ENCODE measurements at regions not wholly inside any gene's neighbourhood (a gene's known extent, or its start where the extent isn't known, plus 50 kb on each side); places are given as distances from the start of the nearest gene placed in this dataset.
A peak's percentile ranks its signal among the peaks of the same experiment; 100 is the strongest.
"Not testable (repeated sequence)": the region's sequence is repeated elsewhere in the genome, so short reads cannot be mapped to it uniquely, and the experiment has no call there.

GRCh38 chr10:6702833-6703232 is 122.8 kb upstream of the PRKCQ start:
- DNase-seq; in situ Hi-C loops (cut with HindIII; ENCODE audit: low pct_ligation_motif_present, low pct_unique_long_range_greater_than_20kb, low sequenced_read_pairs): not testable (repeated sequence)

GRCh38 chr10:6702030-6702429 is 122.0 kb upstream of the PRKCQ start:
- no peak for DNase-seq
- in situ Hi-C loops (cut with HindIII; ENCODE audit: low pct_ligation_motif_present, low pct_unique_long_range_greater_than_20kb, low sequenced_read_pairs) = no loop called here

- in situ Hi-C loops (cut with HindIII; ENCODE audit: low pct_ligation_motif_present, low pct_unique_long_range_greater_than_20kb, low sequenced_read_pairs) = no loop called here
- DNase-seq = peak; percentile 13
Measured at GRCh38 chr10:6701289-6701688, 121.2 kb upstream of the PRKCQ start.

GRCh38 chr10:6700066-6700465 is 120.0 kb upstream of the PRKCQ start:
- DNase-seq = no peak
- in situ Hi-C loops (cut with HindIII; ENCODE audit: low pct_ligation_motif_present, low pct_unique_long_range_greater_than_20kb, low sequenced_read_pairs) = no loop called here

- no peak for DNase-seq
- in situ Hi-C loops (cut with HindIII; ENCODE audit: low pct_ligation_motif_present, low pct_unique_long_range_greater_than_20kb, low sequenced_read_pairs) = no loop called here
Measured at GRCh38 chr10:6699336-6699735, 119.3 kb upstream of the PRKCQ start.

GRCh38 chr10:6695519-6695918 is 115.4 kb upstream of the PRKCQ start:
- no peak for DNase-seq
- in situ Hi-C loops (cut with HindIII; ENCODE audit: low pct_ligation_motif_present, low pct_unique_long_range_greater_than_20kb, low sequenced_read_pairs) = no loop called here

GRCh38 chr10:6694447-6695140 is 114.5 kb upstream of the PRKCQ start:
- peak; percentile 42 for DNase-seq
- in situ Hi-C loops (cut with HindIII; ENCODE audit: low pct_ligation_motif_present, low pct_unique_long_range_greater_than_20kb, low sequenced_read_pairs) = no loop called here

GRCh38 chr10:6692856-6693255 is 112.8 kb upstream of the PRKCQ start:
- in situ Hi-C loops (cut with HindIII; ENCODE audit: low pct_ligation_motif_present, low pct_unique_long_range_greater_than_20kb, low sequenced_read_pairs) = no loop called here
- no peak for DNase-seq

GRCh38 chr10:6692103-6692502 is 112.0 kb upstream of the PRKCQ start:
- DNase-seq = no peak
- in situ Hi-C loops (cut with HindIII; ENCODE audit: low pct_ligation_motif_present, low pct_unique_long_range_greater_than_20kb, low sequenced_read_pairs) = no loop called here

GRCh38 chr10:6689036-6689435 is 109.0 kb upstream of the PRKCQ start:
- DNase-seq = no peak
- in situ Hi-C loops (cut with HindIII; ENCODE audit: low pct_ligation_motif_present, low pct_unique_long_range_greater_than_20kb, low sequenced_read_pairs) = no loop called here

- no peak for DNase-seq
- in situ Hi-C loops (cut with HindIII; ENCODE audit: low pct_ligation_motif_present, low pct_unique_long_range_greater_than_20kb, low sequenced_read_pairs) = no loop called here
Measured at GRCh38 chr10:6680735-6681134, 100.7 kb upstream of the PRKCQ start.

GRCh38 chr10:6678956-6679355 is 98.9 kb upstream of the PRKCQ start:
- no peak for DNase-seq
- in situ Hi-C loops (cut with HindIII; ENCODE audit: low pct_ligation_motif_present, low pct_unique_long_range_greater_than_20kb, low sequenced_read_pairs) = no loop called here

- in situ Hi-C loops (cut with HindIII; ENCODE audit: low pct_ligation_motif_present, low pct_unique_long_range_greater_than_20kb, low sequenced_read_pairs) = no loop called here
- DNase-seq = peak; percentile 37
Measured at GRCh38 chr10:6678211-6678803, 98.2 kb upstream of the PRKCQ start.

- DNase-seq; in situ Hi-C loops (cut with HindIII; ENCODE audit: low pct_ligation_motif_present, low pct_unique_long_range_greater_than_20kb, low sequenced_read_pairs): not testable (repeated sequence)
Measured at GRCh38 chr10:6677129-6677528, 97.1 kb upstream of the PRKCQ start.

- in situ Hi-C loops (cut with HindIII; ENCODE audit: low pct_ligation_motif_present, low pct_unique_long_range_greater_than_20kb, low sequenced_read_pairs) = no loop called here
- DNase-seq = no peak
Measured at GRCh38 chr10:6674291-6674690, 94.2 kb upstream of the PRKCQ start.

GRCh38 chr10:6671976-6672375 is 91.9 kb upstream of the PRKCQ start:
- in situ Hi-C loops (cut with HindIII; ENCODE audit: low pct_ligation_motif_present, low pct_unique_long_range_greater_than_20kb, low sequenced_read_pairs) = no loop called here
- no peak for DNase-seq

- DNase-seq = peak; percentile 44
- in situ Hi-C loops (cut with HindIII; ENCODE audit: low pct_ligation_motif_present, low pct_unique_long_range_greater_than_20kb, low sequenced_read_pairs) = no loop called here
Measured at GRCh38 chr10:6669269-6669859, 89.3 kb upstream of the PRKCQ start.

GRCh38 chr10:6667679-6668270 is 87.7 kb upstream of the PRKCQ start:
- in situ Hi-C loops (cut with HindIII; ENCODE audit: low pct_ligation_motif_present, low pct_unique_long_range_greater_than_20kb, low sequenced_read_pairs) = no loop called here

GRCh38 chr10:6667150-6667549 is 87.1 kb upstream of the PRKCQ start:
- no peak for DNase-seq
- in situ Hi-C loops (cut with HindIII; ENCODE audit: low pct_ligation_motif_present, low pct_unique_long_range_greater_than_20kb, low sequenced_read_pairs) = no loop called here

More at GRCh38 chr10:6667679-6668270, 87.7 kb upstream of the PRKCQ start:
- peak; percentile 47 for DNase-seq

- in situ Hi-C loops (cut with HindIII; ENCODE audit: low pct_ligation_motif_present, low pct_unique_long_range_greater_than_20kb, low sequenced_read_pairs) = no loop called here
Measured at GRCh38 chr10:6665847-6666246, 85.8 kb upstream of the PRKCQ start.

More at GRCh38 chr10:6665847-6666246, 85.8 kb upstream of the PRKCQ start:
- DNase-seq = no peak
